ENCODE measurements at regions not wholly inside any gene's neighbourhood (a gene's known extent, or its start where the extent isn't known, plus 50 kb on each side); places are given as distances from the start of the nearest gene placed in this dataset.

GRCh38 chr16:87552072-87552718 lies 50.1 kb upstream of the JPH3 start:
- no peak overlapping the region for H3K4me3 Mint-ChIP-seq
- no peak overlapping the region for H3K27ac Mint-ChIP-seq
- peaks cover 0 to 4% of the 10 kb centered on the region in 2 donors for H3K4me1 Mint-ChIP-seq
- H3K36me3 Mint-ChIP-seq, result no peaks in the 10 kb centered on the region
- DNase-seq (no peak), ATAC-seq (replicated peaks) (no peak)
- peaks cover 41 to 61% of the 10 kb centered on the region in 2 donors for H3K27me3 Mint-ChIP-seq
- H3K9me3 Mint-ChIP-seq, result peaks cover 0 to 2% of the 10 kb centered on the region in 2 donors

DNA sequence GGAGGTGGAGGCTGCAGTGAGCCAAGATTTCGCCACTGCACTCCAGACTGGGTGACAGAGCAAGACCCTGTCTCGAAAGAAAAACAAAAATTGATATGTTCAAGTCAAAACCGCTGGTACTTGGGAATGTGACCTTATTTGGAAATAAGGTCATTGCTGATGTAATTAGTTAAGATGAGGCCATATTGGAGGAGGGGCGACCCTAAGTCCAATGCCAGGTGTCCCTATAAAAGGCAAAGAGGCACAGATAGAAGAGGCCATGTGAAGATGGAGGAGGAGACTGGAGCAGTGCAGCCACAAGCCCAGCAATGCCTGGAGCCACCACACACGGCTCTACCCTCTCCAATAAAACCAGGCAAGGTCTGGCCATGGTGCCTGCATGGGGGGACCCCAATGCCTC lies 50.8 kb upstream of the JPH3 start:
- H3K4me3 Mint-ChIP-seq, result no peak overlapping the region
- H3K4me1 Mint-ChIP-seq, result peaks cover 0 to 4% of the 10 kb centered on the region in 2 donors
- ATAC-seq (replicated peaks) (no peak), DNase-seq (no peak)
- peaks cover 46 to 66% of the 10 kb centered on the region in 2 donors for H3K27me3 Mint-ChIP-seq
- peaks cover 0 to 3% of the 10 kb centered on the region in 2 donors for H3K9me3 Mint-ChIP-seq
- no peak overlapping the region for H3K27ac Mint-ChIP-seq
- H3K36me3 Mint-ChIP-seq, result peaks cover 0 to 2% of the 10 kb centered on the region in 2 donors

GRCh38 chr16:87550495-87550961 lies 51.8 kb upstream of the JPH3 start:
- peak; percentile 15 for DNase-seq
- Mint-ChIP-seq H3K27ac (no peak overlapping the region), H3K27me3 (peaks cover 46 to 70% of the 10 kb centered on the region in 2 donors), H3K9me3 (peaks cover 0 to 8% of the 10 kb centered on the region in 2 donors), H3K4me3 (no peak overlapping the region), H3K36me3 (peaks cover 0 to 6% of the 10 kb centered on the region in 2 donors), H3K4me1 (peaks cover 0 to 4% of the 10 kb centered on the region in 2 donors)
- peak in 1 of 2 donors; percentile 44 for ATAC-seq (replicated peaks)

- peaks cover 44 to 71% of the 10 kb centered on the region in 2 donors for H3K27me3 Mint-ChIP-seq
- DNase-seq, result no peak
These were observed 52.4 kb upstream of the JPH3 start for GRCh38 chr16:87549627-87550494.

DNA sequence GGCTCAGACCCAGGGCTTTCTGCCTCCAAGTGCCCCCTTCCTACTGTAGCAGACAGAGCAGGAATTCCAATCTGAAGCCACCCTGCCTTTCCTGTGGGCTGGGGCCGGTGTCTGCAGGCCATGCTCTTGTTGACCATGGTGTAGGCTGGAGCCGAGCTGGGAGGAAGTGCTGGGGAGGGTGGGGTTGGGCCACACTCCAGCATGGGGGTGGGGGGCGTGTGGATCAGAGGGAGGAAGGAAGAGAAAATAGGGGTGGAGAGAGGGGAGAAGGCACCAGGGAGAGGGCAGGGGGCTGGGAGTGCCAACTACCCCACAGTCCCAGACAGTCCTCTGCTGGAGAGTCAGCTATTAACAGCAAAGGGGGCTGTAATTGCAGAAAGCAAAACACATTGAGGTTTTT lies 54.3 kb upstream of the JPH3 start:
- H3K9me3 Mint-ChIP-seq, result peaks cover 0 to 10% of the 10 kb centered on the region in 2 donors
- ATAC-seq (replicated peaks) (no peak), DNase-seq (no peak)
- no peak overlapping the region for H3K4me3 Mint-ChIP-seq
- peaks cover 0 to 6% of the 10 kb centered on the region in 2 donors for H3K4me1 Mint-ChIP-seq
- H3K27ac Mint-ChIP-seq, result no peak overlapping the region
- H3K36me3 Mint-ChIP-seq, result peaks cover 0 to 6% of the 10 kb centered on the region in 2 donors
- H3K27me3 Mint-ChIP-seq, result peaks cover 40 to 75% of the 10 kb centered on the region in 2 donors

More at GRCh38 chr16:87549627-87550494, 52.4 kb upstream of the JPH3 start:
- Mint-ChIP-seq H3K27ac (no peak overlapping the region), H3K36me3 (peaks cover 0 to 6% of the 10 kb centered on the region in 2 donors), H3K9me3 (peaks cover 0 to 10% of the 10 kb centered on the region in 2 donors), H3K4me1 (peaks cover 0 to 4% of the 10 kb centered on the region in 2 donors), H3K4me3 (no peak overlapping the region)
- ATAC-seq (replicated peaks), result no peak

GRCh38 chr16:87543436-87544191 lies 50.8 kb upstream of the ZCCHC14 start:
- Mint-ChIP-seq H3K9me3 (peaks cover 0 to 10% of the 10 kb centered on the region in 2 donors), H3K4me1 (peaks cover 0 to 1% of the 10 kb centered on the region in 2 donors), H3K4me3 (no peak overlapping the region), H3K27me3 (peaks cover 37 to 63% of the 10 kb centered on the region in 2 donors), H3K27ac (no peak overlapping the region), H3K36me3 (peaks cover 0 to 6% of the 10 kb centered on the region in 2 donors)
- DNase-seq (no peak), ATAC-seq (replicated peaks) (peak in 1 of 2 donors; percentile 63)

- no peak for DNase-seq
- peaks cover 39 to 61% of the 10 kb centered on the region in 2 donors for H3K27me3 Mint-ChIP-seq
- peaks cover 0 to 10% of the 10 kb centered on the region in 2 donors for H3K9me3 Mint-ChIP-seq
- no peak for ATAC-seq (replicated peaks)
- H3K4me1 Mint-ChIP-seq, result peaks cover 0 to 3% of the 10 kb centered on the region in 2 donors
- no peak overlapping the region for H3K27ac Mint-ChIP-seq
- peaks cover 0 to 6% of the 10 kb centered on the region in 2 donors for H3K36me3 Mint-ChIP-seq
- no peak overlapping the region for H3K4me3 Mint-ChIP-seq
These were observed 49.8 kb upstream of the ZCCHC14 start for GRCh38 chr16:87542531-87543102.

Measured in stimulated activated naive B cell treated with anti-CD40 and anti-IgM and Interleukin-4, amounts not matched to agents 10 μg/mL and 1 μg/mL and 100 μg/mL, for 72 hours (primary cell).